ENCODE measurements at regions not wholly inside any gene's neighbourhood (a gene's known extent, or its start where the extent isn't known, plus 50 kb on each side); places are given as distances from the start of the nearest gene placed in this dataset.

DNA sequence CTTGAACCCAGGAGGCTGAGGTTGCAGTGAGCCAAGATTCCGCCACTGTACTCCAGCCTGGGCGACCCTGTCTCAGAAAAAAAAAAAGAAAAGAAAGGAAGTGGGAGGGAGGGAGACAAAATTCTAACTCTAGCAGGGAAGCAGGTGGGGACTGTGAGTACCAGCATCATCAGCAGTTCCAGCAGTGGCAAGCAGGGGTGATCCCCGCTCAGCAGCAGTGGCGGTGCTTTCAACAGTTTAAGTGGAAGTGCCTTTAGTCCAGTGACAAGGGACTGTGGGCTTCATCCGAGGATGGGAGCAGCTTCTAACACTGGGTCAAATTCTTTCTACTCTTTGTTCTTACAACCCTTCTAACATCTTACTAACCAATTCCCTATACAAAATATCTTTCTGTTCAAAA is 858.1 kb upstream of the ADAMTS5 start:
- TF ChIP-seq CTCF (IDR thresholded peaks at IDR 0.05; ENCODE audit: insufficient read depth, low read length, poor library complexity, severe bottlenecking) (no peak), EZH2phosphoT487 (conservative IDR thresholded peaks at IDR 0.05; ENCODE audit: low read length) (no peak)
